ENCODE measurements at regions not wholly inside any gene's neighbourhood (a gene's known extent, or its start where the extent isn't known, plus 50 kb on each side); places are given as distances from the start of the nearest gene placed in this dataset.

- DNase-seq = peak; percentile 76
Observed at GRCh38 chr1:213914392-213914791, 73.4 kb upstream of the PROX1 start.

GRCh38 chr1:213921311-213921710 is 66.5 kb upstream of the PROX1 start:
- no peak for DNase-seq

GRCh38 chr1:213921712-213922111 is 66.1 kb upstream of the PROX1 start:
- DNase-seq = no peak

GRCh38 chr1:213925531-213926182 is 62.1 kb upstream of the PROX1 start:
- DNase-seq = no peak

GRCh38 chr1:213927846-213928245 is 59.9 kb upstream of the PROX1 start:
- no peak for DNase-seq

- no peak for DNase-seq
Observed at GRCh38 chr1:213929398-213929797, 58.4 kb upstream of the PROX1 start.

- no peak for DNase-seq
Observed at GRCh38 chr1:213931836-213932235, 55.9 kb upstream of the PROX1 start.

- no peak for DNase-seq
Observed at GRCh38 chr1:213933336-213933735, 54.4 kb upstream of the PROX1 start.

- peak; percentile 18 for DNase-seq
Observed at GRCh38 chr1:213934649-213935048, 53.1 kb upstream of the PROX1 start.

GRCh38 chr1:213936571-213936970 is 51.2 kb upstream of the PROX1 start:
- no peak for DNase-seq
